ENCODE measurements at regions not wholly inside any gene's neighbourhood (a gene's known extent, or its start where the extent isn't known, plus 50 kb on each side); places are given as distances from the start of the nearest gene placed in this dataset.

DNA sequence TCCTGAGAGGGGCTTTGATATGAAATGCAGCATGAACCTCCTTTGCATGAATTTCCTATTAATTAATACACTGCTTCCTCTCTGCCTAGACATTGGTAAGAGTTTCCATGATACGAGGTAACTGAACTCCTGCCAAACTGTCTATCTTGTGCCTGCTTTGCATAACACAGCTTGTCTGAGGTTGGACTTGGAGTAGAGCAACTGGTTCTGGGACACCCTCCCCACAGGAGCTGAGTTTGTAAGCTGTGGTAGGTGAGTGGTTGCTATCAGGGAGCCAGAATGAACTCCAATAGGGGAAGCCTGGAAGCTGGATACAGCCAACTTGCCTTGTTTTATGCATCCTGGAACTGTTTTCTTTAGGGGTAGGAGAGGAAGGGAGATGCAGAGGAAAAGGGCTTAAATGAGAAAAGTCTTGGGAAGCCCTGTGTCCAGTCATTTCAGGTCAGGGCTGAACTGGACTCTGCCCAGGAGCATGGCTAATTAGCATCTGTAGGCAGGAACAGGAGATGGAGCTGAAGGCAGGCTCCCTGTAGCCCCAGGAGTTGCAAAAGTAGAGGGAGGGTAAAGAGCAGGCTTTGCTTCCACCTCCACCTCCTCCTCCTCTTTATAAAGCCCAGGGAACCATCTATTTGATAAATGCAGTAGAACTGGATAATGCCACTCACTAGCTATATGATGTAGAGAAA is 73.2 kb upstream of the GPR158 start:
- Mint-ChIP-seq H3K4me3 (ENCODE audit: unreplicated experiment) (no peak overlapping the region), H3K36me3 (ENCODE audit: unreplicated experiment) (no peaks in the 10 kb centered on the region), H3K27ac (ENCODE audit: unreplicated experiment) (no peak overlapping the region), H3K4me1 (ENCODE audit: low read depth, unreplicated experiment) (no peaks in the 10 kb centered on the region), H3K9me3 (ENCODE audit: unreplicated experiment) (peaks cover 1% of the 10 kb centered on the region), H3K27me3 (ENCODE audit: unreplicated experiment) (peaks cover 2% of the 10 kb centered on the region)
- DNase-seq, result no peak
- TF ChIP-seq, protein P1, sequence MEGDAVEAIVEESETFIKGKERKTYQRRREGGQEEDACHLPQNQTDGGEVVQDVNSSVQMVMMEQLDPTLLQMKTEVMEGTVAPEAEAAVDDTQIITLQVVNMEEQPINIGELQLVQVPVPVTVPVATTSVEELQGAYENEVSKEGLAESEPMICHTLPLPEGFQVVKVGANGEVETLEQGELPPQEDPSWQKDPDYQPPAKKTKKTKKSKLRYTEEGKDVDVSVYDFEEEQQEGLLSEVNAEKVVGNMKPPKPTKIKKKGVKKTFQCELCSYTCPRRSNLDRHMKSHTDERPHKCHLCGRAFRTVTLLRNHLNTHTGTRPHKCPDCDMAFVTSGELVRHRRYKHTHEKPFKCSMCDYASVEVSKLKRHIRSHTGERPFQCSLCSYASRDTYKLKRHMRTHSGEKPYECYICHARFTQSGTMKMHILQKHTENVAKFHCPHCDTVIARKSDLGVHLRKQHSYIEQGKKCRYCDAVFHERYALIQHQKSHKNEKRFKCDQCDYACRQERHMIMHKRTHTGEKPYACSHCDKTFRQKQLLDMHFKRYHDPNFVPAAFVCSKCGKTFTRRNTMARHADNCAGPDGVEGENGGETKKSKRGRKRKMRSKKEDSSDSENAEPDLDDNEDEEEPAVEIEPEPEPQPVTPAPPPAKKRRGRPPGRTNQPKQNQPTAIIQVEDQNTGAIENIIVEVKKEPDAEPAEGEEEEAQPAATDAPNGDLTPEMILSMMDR (IDR thresholded peaks at IDR 0.05; ENCODE audit: partially characterized antibody, unreplicated experiment), result no peak

DNA sequence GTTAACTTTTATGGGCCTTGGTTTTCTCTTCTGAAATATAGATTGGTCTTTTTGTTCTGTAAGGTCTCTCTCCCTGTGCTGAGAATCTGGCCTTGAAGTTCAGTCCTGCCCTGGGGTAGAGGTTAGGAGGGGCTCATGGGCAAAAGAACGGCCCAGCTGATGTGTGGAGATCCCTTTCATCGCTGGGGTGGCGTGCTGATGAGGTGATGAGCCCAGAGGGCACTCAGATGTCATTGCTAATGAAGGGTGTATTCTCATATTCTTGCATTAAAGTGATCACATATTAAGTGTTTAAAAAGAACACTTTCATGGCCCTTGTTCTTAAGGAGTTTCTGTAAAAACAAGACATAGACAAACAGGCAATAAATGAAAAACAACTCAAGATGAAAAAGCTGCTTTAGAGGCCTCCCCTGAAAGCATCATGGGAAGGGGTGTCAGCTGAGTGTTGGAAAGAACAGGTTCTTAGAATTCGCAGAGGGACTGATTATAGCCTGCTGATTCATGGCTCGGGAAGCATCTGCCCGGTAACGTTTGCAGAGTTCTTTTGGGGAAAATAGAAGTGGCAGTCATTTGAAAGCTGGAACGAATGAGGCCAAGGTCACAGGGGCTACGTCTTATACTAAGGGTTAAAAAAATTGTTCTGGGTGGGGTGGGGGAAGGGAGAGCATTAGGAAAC is 72.5 kb upstream of the GPR158 start:
- TF ChIP-seq, protein P1 (IDR thresholded peaks at IDR 0.05; ENCODE audit: partially characterized antibody, unreplicated experiment), result no peak
- no peaks in the 10 kb centered on the region for H3K4me1 Mint-ChIP-seq (ENCODE audit: low read depth, unreplicated experiment)
- H3K4me3 Mint-ChIP-seq (ENCODE audit: unreplicated experiment), result no peak overlapping the region
- H3K36me3 Mint-ChIP-seq (ENCODE audit: unreplicated experiment), result no peaks in the 10 kb centered on the region
- DNase-seq, result no peak
- H3K27ac Mint-ChIP-seq (ENCODE audit: unreplicated experiment), result no peak overlapping the region
- H3K9me3 Mint-ChIP-seq (ENCODE audit: unreplicated experiment), result peaks cover 1% of the 10 kb centered on the region
- peaks cover 2% of the 10 kb centered on the region for H3K27me3 Mint-ChIP-seq (ENCODE audit: unreplicated experiment)

DNA sequence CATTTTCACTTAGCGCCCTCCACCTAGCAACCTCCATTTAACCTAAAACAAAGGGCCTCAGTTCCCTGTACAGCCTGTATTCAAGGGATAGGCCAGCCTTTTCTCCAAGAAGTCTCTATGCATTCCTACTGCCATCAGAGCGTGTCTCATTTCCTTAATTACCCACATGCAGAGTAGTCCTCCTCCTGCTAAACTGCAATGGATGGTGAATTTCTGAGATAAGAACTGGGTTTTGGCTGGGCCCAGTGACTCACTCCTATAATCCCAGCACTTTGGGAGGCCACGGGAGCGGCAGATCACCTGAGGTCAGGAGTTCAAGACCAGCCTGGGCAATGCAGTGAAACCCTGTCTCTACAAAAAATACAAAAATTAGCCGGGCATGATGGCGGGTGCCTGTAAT is 71.1 kb upstream of the GPR158 start:
- H3K4me1 Mint-ChIP-seq (ENCODE audit: low read depth, unreplicated experiment), result no peaks in the 10 kb centered on the region

DNA sequence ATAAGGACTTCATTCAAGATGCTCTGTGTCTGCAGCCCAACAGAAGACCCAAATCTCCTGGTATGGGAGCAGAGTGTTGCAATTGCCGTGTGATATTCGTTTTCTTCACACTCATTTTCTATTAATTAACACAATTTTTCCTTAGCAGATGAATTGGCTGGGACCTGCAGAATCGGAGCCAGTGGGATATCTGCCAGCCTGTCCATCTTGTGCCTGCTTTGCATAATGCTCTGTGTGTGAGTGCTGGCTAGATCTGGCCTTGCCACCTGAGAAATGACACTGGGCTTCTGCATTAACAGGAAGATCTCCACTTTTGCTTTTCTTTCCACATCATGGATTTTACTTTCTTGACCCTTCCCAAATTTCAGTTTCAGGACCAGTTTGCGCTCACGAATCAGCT is 70.4 kb upstream of the GPR158 start:
- no peaks in the 10 kb centered on the region for H3K4me1 Mint-ChIP-seq (ENCODE audit: low read depth, unreplicated experiment)
- TF ChIP-seq, protein P1 (IDR thresholded peaks at IDR 0.05; ENCODE audit: partially characterized antibody, unreplicated experiment), result no peak
- peaks cover 2% of the 10 kb centered on the region for H3K27me3 Mint-ChIP-seq (ENCODE audit: unreplicated experiment)

More for the DNA sequence above, 71.1 kb upstream of the GPR158 start:
- Mint-ChIP-seq H3K4me3 (ENCODE audit: unreplicated experiment) (no peak overlapping the region), H3K27ac (ENCODE audit: unreplicated experiment) (no peak overlapping the region), H3K36me3 (ENCODE audit: unreplicated experiment) (no peaks in the 10 kb centered on the region), H3K27me3 (ENCODE audit: unreplicated experiment) (peaks cover 2% of the 10 kb centered on the region), H3K9me3 (ENCODE audit: unreplicated experiment) (peaks cover 1% of the 10 kb centered on the region)
- DNase-seq, result no peak
- TF ChIP-seq, protein P1 (IDR thresholded peaks at IDR 0.05; ENCODE audit: partially characterized antibody, unreplicated experiment), result no peak

DNA sequence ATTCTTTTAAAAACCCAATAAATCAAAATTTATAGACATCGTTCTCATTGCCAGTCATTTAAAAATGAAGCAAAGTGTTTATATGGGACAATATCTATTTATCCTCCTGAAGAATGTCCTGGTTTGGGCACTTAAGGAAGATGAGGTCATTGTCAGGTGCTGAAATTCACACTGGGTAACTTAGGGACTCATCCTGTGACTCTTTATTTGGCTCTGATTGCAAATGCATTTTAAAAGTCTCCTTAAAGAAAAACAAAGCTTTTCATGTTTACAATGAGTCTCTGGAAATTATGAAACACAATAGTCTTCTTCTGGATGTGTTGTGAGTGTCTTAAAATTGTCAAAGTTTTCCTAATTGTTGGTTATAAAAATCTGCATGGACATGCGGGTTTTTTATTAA is 69.5 kb upstream of the GPR158 start:
- Mint-ChIP-seq H3K4me1 (ENCODE audit: low read depth, unreplicated experiment) (no peaks in the 10 kb centered on the region), H3K36me3 (ENCODE audit: unreplicated experiment) (no peaks in the 10 kb centered on the region), H3K27me3 (ENCODE audit: unreplicated experiment) (peaks cover 5% of the 10 kb centered on the region), H3K9me3 (ENCODE audit: unreplicated experiment) (peaks cover 1% of the 10 kb centered on the region), H3K27ac (ENCODE audit: unreplicated experiment) (no peak overlapping the region), H3K4me3 (ENCODE audit: unreplicated experiment) (no peak overlapping the region)
- TF ChIP-seq, protein P1 (IDR thresholded peaks at IDR 0.05; ENCODE audit: partially characterized antibody, unreplicated experiment), result no peak
- DNase-seq, result no peak

More for the DNA sequence above, 70.4 kb upstream of the GPR158 start:
- Mint-ChIP-seq H3K36me3 (ENCODE audit: unreplicated experiment) (no peaks in the 10 kb centered on the region), H3K27ac (ENCODE audit: unreplicated experiment) (no peak overlapping the region), H3K4me3 (ENCODE audit: unreplicated experiment) (no peak overlapping the region), H3K9me3 (ENCODE audit: unreplicated experiment) (peaks cover 1% of the 10 kb centered on the region)
- no peak for DNase-seq

Measured in glutamatergic neuron (in vitro differentiated cells).